HG03280 (cell line): ENCODE measurements at regions not wholly inside any gene's neighbourhood (a gene's known extent, or its start where the extent isn't known, plus 50 kb on each side); places are given as distances from the start of the nearest gene placed in this dataset.
"Not testable (repeated sequence)": the region's sequence is repeated elsewhere in the genome, so short reads cannot be mapped to it uniquely, and the experiment has no call there.

ENCODE experiments used
- ATAC-seq: cut with Tn5 transposase; IDR thresholded peaks from one replicate; pipeline ENCODE4 v1.9.1; 2021; ENCODE audit warnings: mild to moderate bottlenecking, moderate library complexity; ENCODE audit not compliant: unreplicated experiment

GRCh38 chr18:32884543-32884942 lies 111.7 kb upstream of the KLHL14 start:
- ATAC-seq: peak; percentile 46

DNA sequence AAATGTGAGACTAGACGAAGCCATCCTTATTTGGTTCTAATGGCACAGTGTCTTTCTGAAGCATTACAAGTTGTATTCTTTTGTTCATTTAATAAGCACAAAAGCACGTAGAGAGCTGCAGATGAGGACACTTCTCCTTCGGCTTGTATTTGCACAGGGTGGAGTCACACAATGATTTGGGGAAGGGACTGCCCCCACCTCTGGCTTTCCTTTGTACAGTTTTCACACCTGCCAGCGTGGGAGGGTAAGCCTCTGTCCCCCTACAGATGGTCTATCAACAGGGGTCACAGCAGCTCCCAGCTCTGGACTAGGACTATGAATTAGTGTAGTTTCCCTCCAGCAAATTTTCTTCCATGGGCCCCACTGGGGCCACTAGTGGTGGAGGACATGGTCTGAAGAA lies 108.2 kb upstream of the KLHL14 start:
- no peak for ATAC-seq

GRCh38 chr18:32879497-32879896 lies 106.7 kb upstream of the KLHL14 start:
- ATAC-seq: no peak

- no peak for ATAC-seq
These were observed 105.6 kb upstream of the KLHL14 start for GRCh38 chr18:32878436-32878835.

GRCh38 chr18:32877371-32877770 lies 104.5 kb upstream of the KLHL14 start:
- no peak for ATAC-seq

GRCh38 chr18:32875625-32876024 lies 102.8 kb upstream of the KLHL14 start:
- no peak for ATAC-seq

- ATAC-seq: no peak
These were observed 99.0 kb upstream of the KLHL14 start for GRCh38 chr18:32871786-32872185.

DNA sequence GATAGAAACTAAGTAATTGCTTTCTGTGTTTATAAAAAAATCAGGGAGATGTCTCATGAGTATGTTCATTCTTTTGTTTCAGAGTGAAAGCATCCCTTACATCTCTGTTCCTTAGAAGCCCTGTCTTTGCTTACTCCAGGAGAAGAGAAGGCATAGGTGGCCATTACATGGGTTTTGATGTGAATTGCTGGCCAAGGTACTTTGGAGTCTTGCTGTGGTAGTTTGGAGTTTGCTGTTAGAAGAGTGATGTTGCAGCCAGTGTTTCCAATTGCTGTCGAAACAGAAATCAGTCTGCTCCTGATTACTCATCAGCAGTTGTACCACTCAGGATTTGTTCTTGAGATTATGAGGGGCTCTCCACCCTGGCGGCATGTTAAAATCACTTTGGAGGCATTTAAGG lies 97.8 kb upstream of the KLHL14 start:
- ATAC-seq: no peak

DNA sequence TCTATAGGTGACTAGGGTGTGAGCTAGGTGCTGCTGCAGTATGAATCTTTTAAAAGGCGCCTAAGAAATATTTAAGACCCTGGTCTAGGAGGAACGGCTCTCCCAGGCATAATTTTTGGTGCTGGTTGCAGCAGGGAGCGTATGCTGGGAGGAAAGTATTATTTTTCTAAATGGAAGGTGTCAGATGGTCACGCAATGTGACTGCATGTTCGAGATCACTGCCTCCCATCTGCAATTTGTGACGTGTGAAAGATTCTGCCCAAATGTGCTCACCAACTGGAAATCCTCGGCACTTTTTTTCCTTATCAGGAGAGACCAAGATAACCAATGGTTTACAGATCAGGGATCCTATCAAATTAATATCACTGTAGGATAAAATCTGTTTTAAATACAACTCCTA lies 95.6 kb upstream of the KLHL14 start:
- no peak for ATAC-seq

DNA sequence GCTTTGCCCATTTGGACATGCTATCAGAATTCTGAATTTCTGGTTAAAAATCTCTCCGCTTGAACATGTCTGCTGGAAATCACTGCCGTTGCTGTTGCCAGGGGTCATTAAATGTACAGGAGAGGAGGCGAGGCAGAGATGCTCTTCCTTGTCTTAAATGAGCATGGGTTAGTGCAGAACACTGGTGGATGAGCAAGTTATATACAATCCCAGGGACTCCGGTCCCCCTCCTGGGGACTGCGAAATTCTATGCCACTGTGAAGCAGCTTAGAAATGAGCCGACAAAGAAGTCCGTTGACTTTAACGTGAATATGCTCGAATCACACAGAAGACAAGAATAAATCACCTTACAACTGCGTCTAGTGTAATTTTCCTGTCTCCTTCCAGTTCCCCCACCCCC lies 95.1 kb upstream of the KLHL14 start:
- no peak for ATAC-seq

DNA sequence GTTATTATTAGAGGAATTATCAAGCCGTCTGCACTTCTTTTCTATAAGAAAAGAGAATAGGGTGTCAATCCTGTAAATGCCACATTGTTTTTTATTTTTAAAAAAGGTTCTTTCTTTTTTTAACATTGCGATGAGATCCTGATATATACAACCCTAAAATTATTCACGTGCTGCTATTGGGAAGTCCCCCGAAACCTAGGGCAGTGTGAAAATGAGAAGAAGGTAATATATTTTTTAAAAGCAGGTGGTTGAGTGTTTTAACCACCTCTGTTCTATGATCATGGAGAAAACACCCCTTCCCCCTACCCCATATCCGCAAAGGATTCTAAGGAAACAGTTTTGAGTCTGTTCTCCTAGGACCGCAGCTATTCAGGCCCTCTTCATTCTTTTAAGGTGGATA lies 94.5 kb upstream of the KLHL14 start:
- no peak for ATAC-seq

DNA sequence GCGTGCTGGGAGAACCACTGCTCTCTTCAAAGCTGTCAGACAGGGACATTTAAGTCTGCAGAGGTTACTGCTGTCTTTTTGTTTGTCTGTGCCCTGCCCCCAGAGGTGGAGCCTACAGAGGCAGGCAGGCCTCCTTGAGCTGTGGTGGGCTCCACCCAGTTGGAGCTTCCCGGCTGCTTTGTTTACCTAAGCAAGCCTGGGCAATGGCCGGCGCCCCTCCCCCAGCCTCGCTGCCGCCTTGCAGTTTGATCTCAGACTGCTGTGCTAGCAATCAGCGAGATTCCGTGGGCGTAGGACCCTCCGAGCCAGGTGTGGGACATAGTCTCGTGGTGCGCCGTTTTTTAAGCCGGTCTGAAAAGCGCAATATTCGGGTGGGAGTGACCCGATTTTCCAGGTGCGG lies 89.2 kb upstream of the KLHL14 start:
- ATAC-seq: not testable (repeated sequence)

DNA sequence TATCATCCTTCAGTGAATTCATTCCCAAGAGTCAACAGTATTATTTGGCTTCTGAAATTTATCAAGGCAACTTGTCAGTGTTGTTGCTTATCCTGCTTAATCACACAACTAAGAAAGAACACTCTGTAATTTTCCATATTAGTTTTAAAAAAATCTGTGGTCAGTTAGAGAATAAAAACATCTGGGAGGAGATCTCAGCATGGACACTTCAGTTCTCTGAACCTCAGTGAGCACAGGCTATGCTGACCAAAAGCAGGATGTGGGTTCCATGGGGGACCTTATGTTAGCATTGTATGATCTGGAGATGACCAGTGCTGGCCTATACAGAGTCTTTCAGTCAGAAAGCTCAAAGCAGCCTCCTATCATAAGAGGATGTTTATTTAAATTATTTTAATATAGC lies 79.1 kb upstream of the KLHL14 start:
- ATAC-seq: no peak

GRCh38 chr18:32848826-32849225 lies 76.0 kb upstream of the KLHL14 start:
- no peak for ATAC-seq

- ATAC-seq: no peak
These were observed 74.9 kb upstream of the KLHL14 start for GRCh38 chr18:32847691-32848090.

GRCh38 chr18:32846896-32847295 lies 74.1 kb upstream of the KLHL14 start:
- ATAC-seq: no peak

DNA sequence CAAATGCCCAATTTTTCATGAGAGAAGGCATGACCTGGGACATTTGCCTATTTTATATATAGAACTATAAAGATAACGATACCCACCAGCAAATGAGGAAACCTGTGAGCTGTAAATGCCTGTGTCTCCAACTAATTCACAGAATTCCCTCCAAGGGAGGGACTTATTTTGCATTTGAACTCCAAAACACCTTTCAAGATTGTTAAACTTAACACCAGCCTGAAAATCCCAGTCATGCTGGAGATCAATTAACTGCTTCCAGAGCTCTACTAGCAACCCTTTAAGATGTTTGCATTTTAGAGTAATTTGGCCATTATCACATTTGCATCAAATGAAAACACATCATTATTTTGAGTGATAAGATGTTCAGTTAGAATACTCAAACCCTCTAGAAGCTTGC lies 68.1 kb upstream of the KLHL14 start:
- no peak for ATAC-seq

DNA sequence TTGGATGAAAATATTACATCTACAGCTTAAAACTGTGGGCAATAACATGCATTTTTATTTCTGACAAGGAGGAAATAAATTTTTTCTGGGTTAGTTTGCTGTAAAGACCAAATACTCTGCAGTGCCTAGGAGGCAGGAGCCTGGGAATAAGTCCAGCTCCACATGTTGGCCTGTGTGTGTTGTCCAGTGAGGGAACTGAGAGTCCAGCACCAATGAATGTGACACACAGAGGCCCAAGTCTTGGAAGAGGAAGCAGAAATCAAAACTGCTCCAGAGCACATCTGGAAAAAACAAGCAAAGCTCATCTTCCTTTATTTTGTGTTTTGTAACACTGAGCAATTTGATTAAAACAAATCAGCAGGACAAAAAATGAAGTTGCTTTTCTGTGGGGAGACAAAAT lies 63.1 kb upstream of the KLHL14 start:
- no peak for ATAC-seq

DNA sequence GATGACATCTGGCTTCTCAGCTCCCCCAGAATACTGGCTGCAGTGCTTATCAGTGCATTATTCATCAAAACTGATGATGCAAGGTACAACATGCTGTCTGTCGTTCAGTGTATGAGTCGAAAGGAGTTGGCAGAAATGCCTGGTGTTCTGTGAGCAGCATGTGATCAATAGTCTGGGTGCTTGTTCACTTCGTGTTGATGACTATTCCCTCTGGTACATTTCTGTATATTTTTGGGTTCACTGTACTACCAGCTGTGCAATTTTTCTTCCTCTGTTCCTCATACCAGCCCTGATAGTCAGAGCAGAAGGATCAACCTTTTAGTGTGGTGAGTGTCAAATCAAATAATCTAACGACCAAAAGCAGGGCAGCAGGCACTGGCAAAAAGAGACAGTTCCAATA lies 59.0 kb upstream of the KLHL14 start:
- ATAC-seq: no peak

DNA sequence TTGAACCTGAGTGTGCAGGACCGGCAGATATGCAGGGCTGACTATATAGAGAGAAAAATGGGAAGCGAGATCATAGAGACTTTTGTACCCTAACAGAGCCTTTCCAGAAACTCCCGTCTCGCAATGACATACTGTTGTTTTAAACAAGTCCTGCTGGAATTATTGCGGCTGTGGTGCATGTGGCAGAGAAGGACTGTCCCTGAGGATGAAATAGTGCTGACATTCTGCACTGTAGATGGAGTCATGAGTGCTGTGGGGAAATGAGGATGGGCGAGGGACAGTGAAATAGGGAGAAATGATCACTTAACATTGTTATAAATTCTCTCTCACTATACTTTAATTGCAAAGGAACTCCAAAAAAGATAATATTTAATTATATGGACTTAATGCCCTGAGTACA lies 50.4 kb upstream of the KLHL14 start:
- ATAC-seq: no peak
